CD4-positive, alpha-beta T cell (primary cell): ENCODE measurements at regions not wholly inside any gene's neighbourhood (a gene's known extent, or its start where the extent isn't known, plus 50 kb on each side); places are given as distances from the start of the nearest gene placed in this dataset.

Source experiments
- ATAC-seq: fragments of 200-7000 bp; cut with Tn5 transposase; one replicate; pipeline ENCODE4 v1.10.0; 2022; ENCODE audit warnings: mild to moderate bottlenecking; ENCODE audit not compliant: poor library complexity
- CTCF ChIA-PET: fragments of 350-600 bp; sonication (Branson Sonifier 250); formaldehyde crosslinking; loops from one replicate; lab custom pipeline; 2021; ENCODE audit warnings: antibody characterized with exemption, inconsistent platforms; lab: Charles Lee
- POLR2A ChIA-PET: fragments of 350-600 bp; sonication (Branson Sonifier 250); formaldehyde crosslinking; loops from one replicate; lab custom pipeline; 2021; ENCODE audit warnings: antibody characterized with exemption, inconsistent platforms; lab: Charles Lee
- DNase-seq, 14 experiments: peaks; one replicate each; pipeline ENCODE4 v3.0.0-alpha.2; 2013 to 2020; ENCODE audit warnings: mixed read lengths in 2 of 14
- H3K27ac ChIP-seq, 2 donors: one replicate each; pipeline versions ENCODE4 v1.5.1 to v1.7.0; 2013; ENCODE audit warnings: low read length in 2 of 2, low read depth in 1 of 2, mild to moderate bottlenecking in 1 of 2
- H3K27me3 ChIP-seq, 2 experiments: 1 replicate in 1 of 2; 2 replicates in 1 of 2; pipeline versions ENCODE4 v1.6.1 to v1.7.0; 2013; ENCODE audit warnings: low read length in 2 of 2, control low read depth in 1 of 2, mild to moderate bottlenecking in 1 of 2, moderate library complexity in 1 of 2; ENCODE audit not compliant: insufficient read depth in 2 of 2, control insufficient read depth in 1 of 2
- H3K36me3 ChIP-seq: one replicate; pipeline ENCODE4 v1.6.1; 2013; ENCODE audit warnings: low read length, control low read depth; ENCODE audit not compliant: insufficient read depth
- H3K4me1 ChIP-seq: one replicate; pipeline ENCODE4 v1.6.1; 2013; ENCODE audit warnings: low read length, control low read depth; ENCODE audit not compliant: insufficient read depth
- H3K4me3 ChIP-seq: one replicate; pipeline ENCODE4 v1.5.1; 2013; ENCODE audit warnings: mild to moderate bottlenecking, low read length, moderate library complexity
- H3K9me3 ChIP-seq, 2 experiments: 1 replicate in 1 of 2; 2 replicates in 1 of 2; pipeline versions ENCODE4 v1.6.1 to v1.7.0; 2013; ENCODE audit warnings: low read length in 2 of 2, mild to moderate bottlenecking in 2 of 2, control low read depth in 1 of 2, moderate library complexity in 1 of 2; ENCODE audit not compliant: control insufficient read depth in 1 of 2, insufficient read depth in 1 of 2
- H3K27ac Mint-ChIP-seq: one replicate; pipeline ENCODE4 v1.8.0; 2020; ENCODE audit warnings: mixed read lengths
- H3K27me3 Mint-ChIP-seq: one replicate; pipeline ENCODE4 v1.8.0; 2021; ENCODE audit warnings: mixed read lengths
- H3K36me3 Mint-ChIP-seq: one replicate; pipeline ENCODE4 v1.8.0; 2021; ENCODE audit warnings: low read depth, mixed read lengths
- H3K4me1 Mint-ChIP-seq: one replicate; pipeline ENCODE4 v1.8.0; 2021; ENCODE audit warnings: low read depth, mixed read lengths
- H3K4me3 Mint-ChIP-seq: one replicate; pipeline ENCODE4 v1.8.0; 2020; ENCODE audit warnings: mild to moderate bottlenecking, mixed read lengths
- H3K9me3 Mint-ChIP-seq: one replicate; pipeline ENCODE4 v1.8.0; 2020; ENCODE audit warnings: mixed read lengths
- CTCF ChIP-seq: fragments of 200-600 bp; IDR thresholded peaks from one replicate; pipeline ENCODE4 v1.8.0; 2022; ENCODE audit warnings: antibody characterized with exemption, mild to moderate bottlenecking
- intact Hi-C, 2 experiments: fragments of 100-400 bp; cut with DNase I in 1 of 2; cut with micrococcal nuclease in 1 of 2; formaldehyde crosslinking; loops; one replicate each; pipeline versions ENCODE4 v1.15.1 to v1.9.0; 2023 to 2025; cut with DNase I, micrococcal nuclease

GRCh38 chr2:14433946-14434495 is 198.5 kb upstream of the LRATD1 start:
- Mint-ChIP-seq H3K9me3 (peaks cover 2% of the 10 kb centered on the region), H3K27ac (no peak overlapping the region), H3K4me1 (no peaks in the 10 kb centered on the region), H3K4me3 (no peak overlapping the region), H3K36me3 (no peaks in the 10 kb centered on the region), H3K27me3 (no peaks in the 10 kb centered on the region)
- Histone ChIP-seq H3K27ac (no peak overlapping the region), H3K9me3 (peaks cover 0 to 6% of the 10 kb centered on the region in 2 experiments), H3K27me3 (no peaks in the 10 kb centered on the region), H3K36me3 (no peaks in the 10 kb centered on the region), H3K4me1 (no peaks in the 10 kb centered on the region), H3K4me3 (no peak overlapping the region)
- ChIA-PET CTCF (no interaction called here), POLR2A (no interaction called here)
- no peak for TF ChIP-seq CTCF
- intact Hi-C loops: no loop called here
- ATAC-seq (no peak), DNase-seq (no peak)

- H3K9me3 Mint-ChIP-seq: peaks cover 10% of the 10 kb centered on the region
- Histone ChIP-seq H3K9me3 (peaks cover 6 to 7% of the 10 kb centered on the region in 2 experiments), H3K27ac (no peak overlapping the region), H3K4me3 (no peak overlapping the region), H3K27me3 (no peaks in the 10 kb centered on the region), H3K36me3 (no peaks in the 10 kb centered on the region), H3K4me1 (no peaks in the 10 kb centered on the region)
- no peak overlapping the region for H3K27ac Mint-ChIP-seq
- CTCF ChIA-PET: no interaction called here
- H3K4me1 Mint-ChIP-seq: no peaks in the 10 kb centered on the region
- DNase-seq (no peak), ATAC-seq (no peak)
- H3K4me3 Mint-ChIP-seq: no peak overlapping the region
- TF ChIP-seq CTCF: no peak
- intact Hi-C loops: no loop called here
- POLR2A ChIA-PET: no interaction called here
- no peaks in the 10 kb centered on the region for H3K36me3 Mint-ChIP-seq
- no peaks in the 10 kb centered on the region for H3K27me3 Mint-ChIP-seq
Measured at GRCh38 chr2:14445670-14446069, 186.8 kb upstream of the LRATD1 start.

- Mint-ChIP-seq H3K36me3 (no peaks in the 10 kb centered on the region), H3K9me3 (peaks cover 7% of the 10 kb centered on the region), H3K27me3 (no peaks in the 10 kb centered on the region), H3K4me3 (no peak overlapping the region), H3K27ac (no peak overlapping the region), H3K4me1 (no peaks in the 10 kb centered on the region)
- intact Hi-C loops: no loop called here
- no peak overlapping the region for H3K27ac ChIP-seq
- H3K9me3 ChIP-seq: peaks cover 6 to 9% of the 10 kb centered on the region in 2 experiments
- H3K4me3 ChIP-seq: no peak overlapping the region
- no peak for DNase-seq
- ChIA-PET POLR2A (no interaction called here), CTCF (interaction anchor here (1.0 kb wide), 1 partner anchor 12 kb away, joined by 3 read pairs; no protein-coding TSS in a partner anchor)
- H3K27me3 ChIP-seq: no peaks in the 10 kb centered on the region
- no peaks in the 10 kb centered on the region for H3K4me1 ChIP-seq
- H3K36me3 ChIP-seq: no peaks in the 10 kb centered on the region
- ATAC-seq: no peak
- no peak for TF ChIP-seq CTCF
Measured at GRCh38 chr2:14448340-14448739, 184.2 kb upstream of the LRATD1 start.
